AG04449 (cell line): ENCODE measurements at regions not wholly inside any gene's neighbourhood (a gene's known extent, or its start where the extent isn't known, plus 50 kb on each side); places are given as distances from the start of the nearest gene placed in this dataset.

Experiments
- CTCF ChIA-PET: fragments of 350-600 bp; formaldehyde crosslinking; extraction: SDS; loops from one replicate; lab custom pipeline; 2021; ENCODE audit warnings: antibody characterized with exemption; lab: Yijun Ruan, JAX
- POLR2A ChIA-PET: fragments of 400-600, 350-600 bp; formaldehyde crosslinking; extraction: SDS; loops from one replicate; lab custom pipeline; 2020; ENCODE audit warnings: antibody characterized with exemption, inconsistent platforms; lab: Yijun Ruan, JAX
- DNase-seq: peaks from one replicate; pipeline ENCODE4 v3.0.0-alpha.2; 2010; ENCODE audit warnings: low read depth, low spot score
- H3K4me3 ChIP-seq: 2 replicates; pipeline ENCODE4 v1.5.1; 2011; ENCODE audit warnings: low read depth, mild to moderate bottlenecking, control low read depth, low read length
- CTCF ChIP-seq: IDR thresholded peaks from one replicate; pipeline ENCODE4 v1.5.1; 2011; ENCODE audit warnings: mild to moderate bottlenecking, moderate library complexity, low read length, control low read depth, inconsistent platforms; ENCODE audit not compliant: insufficient read depth; ENCODE audit errors: missing control alignments

DNA sequence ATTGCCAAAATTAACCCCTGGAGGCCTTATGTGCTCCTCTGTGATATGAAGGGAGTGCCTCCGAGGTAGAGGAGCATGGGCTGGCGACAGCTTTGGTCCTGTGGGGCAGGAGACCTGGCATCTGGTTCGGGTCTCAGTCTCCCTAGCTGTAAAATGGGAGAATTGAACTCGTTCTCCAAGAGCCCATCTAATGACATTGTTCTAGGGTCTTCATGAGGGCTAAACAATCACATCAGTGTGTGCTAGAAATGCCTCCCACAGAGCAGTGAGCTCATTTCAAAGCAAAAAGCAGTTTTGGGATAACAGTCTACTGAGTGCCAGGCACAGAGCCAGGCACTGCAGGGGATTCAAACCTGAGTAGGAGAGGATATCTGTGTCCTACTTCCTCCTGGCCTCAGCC is 248.0 kb downstream of the RPS24 start:
- no peak overlapping the region for H3K4me3 ChIP-seq
- TF ChIP-seq CTCF: no peak
- POLR2A ChIA-PET: no interaction called here
- CTCF ChIA-PET: interaction anchor here (1.3 kb wide), 1 partner anchor 67 kb away, joined by 3 read pairs; no protein-coding TSS in a partner anchor
- no peak for DNase-seq

- no peak for DNase-seq
- H3K4me3 ChIP-seq: no peak overlapping the region
- ChIA-PET CTCF (no interaction called here), POLR2A (no interaction called here)
- TF ChIP-seq CTCF: no peak
Observed at GRCh38 chr10:78283069-78283682, 249.5 kb downstream of the RPS24 start.

DNA sequence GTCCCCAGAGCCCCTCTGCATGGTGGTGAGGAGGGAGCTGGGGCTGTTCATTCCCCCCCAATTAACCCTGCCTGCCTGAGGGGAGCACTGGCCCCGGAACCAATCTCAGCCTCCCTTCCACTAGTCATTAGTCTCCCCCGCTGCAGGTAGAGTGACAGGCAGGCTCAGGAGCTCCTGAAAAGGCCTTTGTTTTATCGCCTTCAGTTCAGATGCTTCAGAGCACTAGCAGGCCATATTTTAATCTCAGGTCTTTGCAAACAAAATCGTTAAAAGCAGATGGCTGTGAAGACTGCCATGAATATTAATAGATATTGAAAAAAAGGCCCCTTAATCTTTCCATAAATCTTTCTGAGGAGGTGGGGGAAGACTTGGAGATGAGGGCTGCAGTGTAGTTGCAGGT is 250.7 kb downstream of the RPS24 start:
- POLR2A ChIA-PET: no interaction called here
- no peak for TF ChIP-seq CTCF
- DNase-seq: no peak
- CTCF ChIA-PET: interaction anchor here (1.4 kb wide), 1 partner anchor 9 kb away, joined by 5 read pairs; no protein-coding TSS in a partner anchor
- H3K4me3 ChIP-seq: no peak overlapping the region

- H3K4me3 ChIP-seq: no peak overlapping the region
- DNase-seq: no peak
- TF ChIP-seq CTCF: no peak
- ChIA-PET CTCF (interaction anchor here (1.4 kb wide), 1 partner anchor 8 kb away, joined by 5 read pairs; no protein-coding TSS in a partner anchor), POLR2A (no interaction called here)
Observed at GRCh38 chr10:78285226-78285625, 251.6 kb downstream of the RPS24 start.

GRCh38 chr10:78286186-78286585 is 252.5 kb downstream of the RPS24 start:
- ChIA-PET CTCF (no interaction called here), POLR2A (no interaction called here)
- H3K4me3 ChIP-seq: no peak overlapping the region
- TF ChIP-seq CTCF: no peak
- DNase-seq: no peak

GRCh38 chr10:78286668-78287067 is 253.0 kb downstream of the RPS24 start:
- H3K4me3 ChIP-seq: no peak overlapping the region
- no peak for TF ChIP-seq CTCF
- ChIA-PET POLR2A (no interaction called here), CTCF (no interaction called here)
- DNase-seq: no peak
